GM18526 (cell line): ENCODE measurements at regions not wholly inside any gene's neighbourhood (a gene's known extent, or its start where the extent isn't known, plus 50 kb on each side); places are given as distances from the start of the nearest gene placed in this dataset.

ENCODE experiments used
- POLR2A ChIP-seq: IDR thresholded peaks from 3 replicates; pipeline ENCODE4 v1.6.1; 2011; ENCODE audit not compliant: insufficient read length; ENCODE audit errors: extremely low read depth

DNA sequence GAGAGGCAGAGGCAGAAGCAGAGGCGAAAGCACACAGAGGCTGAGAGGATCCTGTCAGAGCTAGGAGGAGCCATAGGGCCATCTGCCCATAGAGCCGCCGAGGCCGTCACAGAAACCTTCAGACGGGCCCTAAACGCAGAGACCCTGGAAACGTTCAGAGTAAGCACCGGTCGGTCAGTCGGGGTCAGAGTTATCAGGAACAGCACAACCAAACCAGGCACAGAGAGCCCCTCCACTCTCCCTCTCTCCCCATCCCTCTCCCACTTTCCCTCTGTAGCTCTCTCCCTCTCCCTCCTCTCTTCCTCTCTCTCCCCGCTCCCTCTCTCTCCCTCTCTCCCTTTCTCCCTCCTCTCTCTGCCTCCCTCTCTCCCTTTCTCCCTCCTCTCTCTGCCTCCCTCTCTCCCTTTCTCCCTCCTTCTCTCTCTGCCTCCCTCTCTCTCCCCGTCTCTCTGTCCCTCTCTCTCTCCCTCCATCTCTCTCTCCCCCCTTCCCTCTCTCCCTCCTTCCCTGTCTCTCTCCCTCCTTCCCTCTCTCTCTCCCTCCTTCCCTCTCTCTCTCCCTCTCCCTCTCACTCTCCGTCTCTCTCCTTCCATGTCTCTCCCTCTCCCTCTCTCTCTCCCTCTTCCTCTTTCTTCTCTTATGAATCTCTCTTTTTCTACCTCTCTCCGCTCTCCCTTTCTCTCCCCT, 138.9 kb downstream of the C16orf95 start:
- TF ChIP-seq POLR2A = no peak

DNA sequence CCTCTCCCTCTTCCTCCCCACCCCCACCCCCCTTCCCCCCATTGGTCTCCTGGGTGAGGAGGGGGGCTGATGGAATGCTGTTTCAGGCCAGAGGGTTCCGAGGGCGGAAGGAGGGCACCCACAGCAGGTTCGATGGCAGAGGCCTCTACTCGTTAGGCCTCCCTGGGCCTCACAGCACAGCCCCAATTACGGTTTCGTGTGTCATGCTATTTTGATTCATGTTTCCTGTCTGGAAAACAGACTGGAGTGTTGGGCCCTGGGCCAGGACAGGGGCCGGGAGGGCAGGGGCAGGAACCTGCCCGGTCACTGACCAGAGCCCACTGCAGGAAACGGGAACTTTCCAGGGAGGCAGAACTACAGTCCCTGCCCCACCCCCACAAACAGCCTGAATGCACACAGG, 138.2 kb downstream of the C16orf95 start:
- no peak for TF ChIP-seq POLR2A

DNA sequence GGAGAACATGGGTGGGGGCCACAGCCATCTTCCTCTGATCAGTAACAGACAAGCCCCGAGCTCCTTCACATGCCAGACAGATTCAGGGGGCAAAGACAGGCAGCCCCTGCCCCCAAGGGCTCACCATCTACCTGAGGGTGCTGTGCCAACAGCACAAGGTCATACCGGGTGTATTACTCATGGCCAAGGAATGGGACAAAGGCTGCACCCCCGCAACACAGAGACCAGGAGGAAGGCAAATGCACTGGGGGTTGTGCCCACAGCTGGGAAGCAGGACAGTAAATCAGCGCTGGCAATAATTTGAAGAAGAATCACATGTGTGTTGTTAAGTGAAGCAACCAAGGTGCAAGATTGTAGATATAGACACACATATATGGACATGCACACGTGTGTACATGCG, 137.1 kb downstream of the C16orf95 start:
- no peak for TF ChIP-seq POLR2A

- no peak for TF ChIP-seq POLR2A
Observed at GRCh38 chr16:87182759-87183158, 134.4 kb downstream of the C16orf95 start.

DNA sequence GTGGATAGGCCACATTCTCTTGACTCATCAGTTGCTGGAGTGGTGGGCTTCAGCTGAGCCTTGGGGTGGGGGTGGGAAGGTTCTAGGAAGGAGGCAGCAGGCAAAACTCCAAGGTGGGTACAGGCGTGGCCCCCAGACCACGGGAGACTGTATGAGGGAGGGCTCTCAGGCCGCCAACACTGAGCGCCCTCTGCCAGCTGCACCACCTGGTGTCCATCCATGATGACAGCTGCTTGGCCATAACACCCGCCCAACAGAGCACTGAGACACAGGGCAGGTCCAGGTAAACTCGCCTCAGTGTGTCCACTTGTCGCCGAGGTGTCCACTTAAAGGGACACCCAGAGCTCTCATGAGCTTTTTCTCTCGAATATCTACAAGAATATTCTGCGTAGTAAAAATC, 133.5 kb downstream of the C16orf95 start:
- no peak for TF ChIP-seq POLR2A

DNA sequence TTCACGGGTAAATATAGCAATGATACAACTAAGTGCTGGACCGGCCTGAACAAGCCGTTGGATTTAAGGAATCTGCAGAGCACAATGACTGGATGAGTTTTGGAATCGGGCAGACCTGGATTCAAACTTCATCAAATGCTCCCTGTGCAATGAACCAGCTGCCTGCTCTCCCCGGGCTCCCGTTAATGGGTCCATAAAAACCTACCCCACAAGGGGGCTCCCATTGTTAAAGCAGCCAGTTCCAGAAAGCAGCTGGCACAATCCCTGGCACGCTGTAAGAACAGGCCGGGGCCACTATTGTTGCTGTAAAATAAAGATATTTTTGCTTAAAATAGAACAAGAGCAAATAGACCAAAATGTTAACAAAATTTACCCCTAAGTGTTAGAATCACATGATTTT, 131.9 kb downstream of the C16orf95 start:
- TF ChIP-seq POLR2A = no peak

- TF ChIP-seq POLR2A = no peak
Observed at GRCh38 chr16:87185983-87186382, 131.2 kb downstream of the C16orf95 start.

DNA sequence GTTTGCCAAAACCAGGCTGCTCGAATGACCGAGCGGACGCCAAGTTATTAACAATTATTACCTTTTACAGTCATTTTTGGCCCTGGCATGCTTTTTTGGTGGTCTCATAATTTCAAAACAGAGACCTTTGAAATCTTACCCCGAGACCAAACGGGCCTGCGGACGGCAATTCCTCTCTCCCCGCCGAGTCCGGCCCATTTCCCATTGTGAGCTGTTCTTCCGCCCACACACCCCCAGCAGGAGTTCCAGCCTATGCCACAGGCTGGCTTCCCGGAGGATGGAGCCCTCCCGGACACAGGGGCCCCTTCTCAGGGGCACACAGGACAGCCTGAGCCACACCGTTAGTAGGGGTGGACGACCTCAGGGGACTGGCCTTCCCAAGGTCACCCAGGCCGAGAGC, 130.7 kb downstream of the C16orf95 start:
- TF ChIP-seq POLR2A = no peak

GRCh38 chr16:87186876-87187533, 130.2 kb downstream of the C16orf95 start:
- TF ChIP-seq POLR2A = no peak

DNA sequence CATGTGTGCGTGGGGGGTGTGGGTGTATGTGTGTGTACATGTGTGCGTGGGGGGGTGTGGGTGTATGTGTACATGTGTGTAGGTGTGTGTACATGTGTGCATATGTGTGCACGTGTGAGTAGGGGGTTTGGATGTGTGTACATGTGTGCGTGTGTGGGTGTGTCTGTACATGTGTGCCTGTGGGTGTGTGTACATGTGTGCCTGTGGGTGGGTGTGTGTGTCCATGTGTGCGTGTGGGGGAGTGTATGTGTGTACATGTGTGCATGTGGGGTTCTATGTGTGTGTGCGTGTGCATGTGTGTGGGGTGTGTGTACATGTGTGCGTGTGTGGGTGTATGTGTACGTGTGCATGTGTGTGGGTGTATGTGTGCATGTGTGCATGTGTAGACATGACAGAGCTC, 129.1 kb downstream of the C16orf95 start:
- no peak for TF ChIP-seq POLR2A

- TF ChIP-seq POLR2A = no peak
Observed at GRCh38 chr16:87189426-87189825, 127.8 kb downstream of the C16orf95 start.

- TF ChIP-seq POLR2A = no peak
Observed at GRCh38 chr16:87190288-87191230, 126.6 kb downstream of the C16orf95 start.

DNA sequence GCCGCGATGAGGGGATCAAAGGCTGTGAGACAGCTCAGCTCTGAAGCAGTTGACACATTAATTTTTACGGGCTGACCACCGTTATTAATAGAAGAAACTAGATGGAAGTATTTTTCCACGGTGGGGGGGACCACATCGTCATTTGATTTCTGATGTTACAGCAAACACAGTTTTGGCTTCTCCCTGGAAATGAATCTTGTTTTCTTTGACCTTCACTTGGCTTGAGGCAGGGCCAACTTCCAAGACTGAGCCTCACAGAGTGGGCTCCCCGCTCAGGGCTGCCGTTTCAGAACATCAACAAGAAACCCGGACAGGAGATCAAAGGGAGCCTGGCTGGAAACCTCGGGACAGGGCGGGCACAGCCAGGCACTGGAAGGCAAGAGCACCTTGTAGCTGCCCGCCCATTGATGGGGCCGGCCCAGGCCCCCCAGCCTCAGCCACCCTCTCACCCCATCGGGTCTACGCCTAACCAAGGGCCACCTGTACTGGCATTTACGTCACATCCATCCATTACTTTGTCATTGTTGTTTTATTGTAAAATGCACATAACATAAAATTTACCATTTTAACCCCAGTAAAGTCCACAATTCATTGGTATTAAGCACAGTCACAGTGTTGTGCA, 124.6 kb downstream of the C16orf95 start:
- TF ChIP-seq POLR2A = no peak

DNA sequence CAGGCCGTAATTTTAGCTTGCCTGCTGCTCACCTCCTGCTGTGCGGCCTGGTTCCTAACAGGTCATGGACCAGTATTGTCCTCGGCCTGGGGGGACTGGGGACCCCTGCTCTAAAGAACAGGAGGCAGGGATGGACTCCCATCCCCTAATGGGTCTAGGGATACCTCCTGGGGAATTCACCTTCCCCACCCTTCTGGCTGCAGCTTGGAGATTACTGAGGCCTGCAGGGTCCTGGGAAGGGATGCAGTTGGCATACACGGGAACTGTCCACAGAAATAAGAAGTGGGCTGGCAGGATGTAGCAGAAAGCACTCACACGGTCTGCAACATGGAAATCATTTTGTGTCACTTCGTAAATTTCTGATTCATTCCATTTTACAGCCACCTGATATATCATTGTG, 123.0 kb downstream of the C16orf95 start:
- TF ChIP-seq POLR2A = no peak

DNA sequence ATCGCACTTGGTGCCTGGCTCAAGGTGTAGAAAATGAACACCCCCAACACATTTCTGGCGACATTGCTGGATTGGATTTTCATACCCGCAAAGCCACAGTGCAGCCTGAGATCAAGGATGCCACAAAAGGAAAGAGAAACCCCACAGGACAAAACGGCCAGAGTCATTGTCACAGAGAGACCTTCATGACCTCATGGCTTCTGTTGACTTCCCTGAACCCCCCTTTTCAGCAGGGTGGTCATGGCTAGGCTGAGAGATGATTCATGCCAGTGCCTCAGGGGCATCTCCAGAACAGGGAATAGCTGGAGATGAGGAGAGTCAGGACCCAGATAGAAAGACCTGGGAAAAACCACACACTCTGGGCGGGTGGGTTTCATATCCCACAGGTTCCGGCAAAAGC, 122.0 kb downstream of the C16orf95 start:
- no peak for TF ChIP-seq POLR2A

GRCh38 chr16:87196231-87196630, 121.0 kb downstream of the C16orf95 start:
- no peak for TF ChIP-seq POLR2A

GRCh38 chr16:87196661-87197060, 120.5 kb downstream of the C16orf95 start:
- TF ChIP-seq POLR2A = no peak
